NCI-H2107 (cell line): ENCODE measurements at regions not wholly inside any gene's neighbourhood (a gene's known extent, or its start where the extent isn't known, plus 50 kb on each side); places are given as distances from the start of the nearest gene placed in this dataset.
"Not testable (repeated sequence)": the region's sequence is repeated elsewhere in the genome, so short reads cannot be mapped to it uniquely, and the experiment has no call there.

Source experiments
- DNase-seq: peaks from one replicate; lab custom pipeline; 2025; lab: John Stamatoyannopoulos, UW

GRCh38 chr4:96429657-96430056 is 589.8 kb downstream of the PDHA2 start:
- DNase-seq: no peak

- DNase-seq: no peak
Measured at GRCh38 chr4:96431094-96431493, 591.2 kb downstream of the PDHA2 start.

GRCh38 chr4:96448315-96448872 is 608.5 kb downstream of the PDHA2 start:
- DNase-seq: no peak

GRCh38 chr4:96455045-96455720 is 615.3 kb downstream of the PDHA2 start:
- no peak for DNase-seq

- DNase-seq: not testable (repeated sequence)
Measured at GRCh38 chr4:96458031-96458430, 618.1 kb downstream of the PDHA2 start.

GRCh38 chr4:96459105-96459504 is 619.2 kb downstream of the PDHA2 start:
- DNase-seq: no peak

GRCh38 chr4:96465834-96466233 is 625.9 kb downstream of the PDHA2 start:
- no peak for DNase-seq

GRCh38 chr4:96471956-96472867 is 632.3 kb downstream of the PDHA2 start:
- DNase-seq: no peak

- no peak for DNase-seq
Measured at GRCh38 chr4:96473246-96473645, 633.4 kb downstream of the PDHA2 start.

GRCh38 chr4:96483308-96484030 is 643.6 kb downstream of the PDHA2 start:
- DNase-seq: no peak

- no peak for DNase-seq
Measured at GRCh38 chr4:96486563-96486962, 646.7 kb downstream of the PDHA2 start.

- DNase-seq: no peak
Measured at GRCh38 chr4:96497621-96498020, 657.7 kb downstream of the PDHA2 start.

- DNase-seq: no peak
Measured at GRCh38 chr4:96504386-96504785, 664.5 kb downstream of the PDHA2 start.

GRCh38 chr4:96509039-96509741 is 669.3 kb downstream of the PDHA2 start:
- DNase-seq: no peak

GRCh38 chr4:96519291-96519690 is 679.4 kb downstream of the PDHA2 start:
- no peak for DNase-seq

- DNase-seq: no peak
Measured at GRCh38 chr4:96521046-96521536, 681.2 kb downstream of the PDHA2 start.

GRCh38 chr4:96523611-96524010 is 683.7 kb downstream of the PDHA2 start:
- no peak for DNase-seq

GRCh38 chr4:96524311-96524875 is 684.5 kb downstream of the PDHA2 start:
- no peak for DNase-seq

GRCh38 chr4:96525898-96526297 is 686.0 kb downstream of the PDHA2 start:
- DNase-seq: no peak

GRCh38 chr4:96526625-96527024 is 686.7 kb downstream of the PDHA2 start:
- no peak for DNase-seq

- no peak for DNase-seq
Measured at GRCh38 chr4:96531836-96532235, 691.9 kb downstream of the PDHA2 start.
